ENCODE measurements at regions not wholly inside any gene's neighbourhood (a gene's known extent, or its start where the extent isn't known, plus 50 kb on each side); places are given as distances from the start of the nearest gene placed in this dataset.

- Histone ChIP-seq H3K36me3 (replicated peaks in 1 of 2; ENCODE audit: control extremely low read depth in 1 of 2, control insufficient read depth in 1 of 2, extremely low read depth in 1 of 2, insufficient read depth in 2 of 2, low read length in 1 of 2) (no peaks in the 10 kb centered on the region), H3K4me3 (ENCODE audit: control extremely low read depth in 1 of 5, extremely low read depth in 1 of 5, insufficient read depth in 1 of 5, low read depth in 2 of 5, low read length in 4 of 5) (no peak overlapping the region), H2AFZ (ENCODE audit: insufficient read depth, low read depth, low read length, poor library complexity, severe bottlenecking) (no peak overlapping the region), H4K20me1 (ENCODE audit: control insufficient read depth, insufficient read depth, low read length, poor library complexity, severe bottlenecking) (no peaks in the 10 kb centered on the region), H3K27ac (ENCODE audit: low read length in 2 of 2) (no peak overlapping the region), H3K4me1 (ENCODE audit: control insufficient read depth in 2 of 2, insufficient read depth in 2 of 2, low read length in 2 of 2) (peaks cover 6 to 11% of the 10 kb centered on the region in 2 donors), H3K9me3 (ENCODE audit: control extremely low read depth in 1 of 3, control insufficient read depth in 2 of 3, insufficient read depth in 1 of 3, low read length in 2 of 3) (peaks cover 1 to 34% (median 21%) of the 10 kb centered on the region in 3 donors), H3K9ac (ENCODE audit: low read length) (no peak overlapping the region), H3K79me2 (ENCODE audit: control insufficient read depth, insufficient read depth, low read length) (no peaks in the 10 kb centered on the region), H3K4me2 (replicated peaks; ENCODE audit: low read depth, low read length, poor library complexity, severe bottlenecking) (no peak overlapping the region), H3K27me3 (replicated peaks in 1 of 4; ENCODE audit: control extremely low read depth in 1 of 4, control insufficient read depth in 3 of 4, insufficient read depth in 4 of 4, low read length in 3 of 4) (no peaks in the 10 kb centered on the region)
- 94% methylated on average over 2 of the region's 4 CpGs for WGBS (ENCODE audit: insufficient coverage)
- no peaks in the 10 kb centered on the region for H3K27me3 Mint-ChIP-seq
- ATAC-seq (ENCODE audit: low read depth) (no peak), DNase-seq (no peak)
- POLR2A ChIA-PET = no interaction called here
- H3K4me3 Mint-ChIP-seq = no peak overlapping the region
- CTCF ChIA-PET = no interaction called here
- H3K9me3 Mint-ChIP-seq (ENCODE audit: insufficient read depth) = peaks cover 6% of the 10 kb centered on the region
- H3K4me1 Mint-ChIP-seq = peaks cover 2% of the 10 kb centered on the region
- no peak for TF ChIP-seq EZH2 (IDR thresholded peaks at IDR 0.05; ENCODE audit: borderline replicate concordance, insufficient read depth, low read depth, low read length, poor library complexity, severe bottlenecking)
- no peak for TF ChIP-seq CTCF (IDR thresholded peaks at IDR 0.05)
- intact Hi-C loops (cut with micrococcal nuclease) = no loop called here
- no peak overlapping the region for H3K27ac Mint-ChIP-seq
Measured at GRCh38 chr6:106766201-106766600, 136.8 kb downstream of the QRSL1 start.

DNA sequence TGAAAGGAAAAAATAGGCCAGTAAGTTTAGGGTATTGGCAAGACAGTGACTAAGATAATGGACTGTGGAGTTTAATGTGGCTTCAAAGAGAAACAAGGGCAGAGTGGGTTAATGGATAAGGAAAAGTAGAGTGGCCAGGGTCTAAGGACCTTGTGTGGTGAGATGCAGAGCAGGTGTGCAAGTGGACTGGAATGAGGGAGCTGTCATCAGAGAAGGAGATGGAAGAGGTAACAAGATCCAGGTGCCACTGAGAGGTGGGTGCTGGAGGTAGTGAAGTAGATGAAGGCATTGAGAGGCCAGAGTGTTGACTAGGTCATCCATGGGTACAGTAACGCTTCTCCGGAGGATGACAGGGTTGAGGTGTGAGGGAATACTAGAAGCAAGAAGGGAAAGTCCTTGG lies 136.1 kb downstream of the QRSL1 start:
- no peak for ATAC-seq (ENCODE audit: low read depth)
- Histone ChIP-seq H4K20me1 (ENCODE audit: control insufficient read depth, insufficient read depth, low read length, poor library complexity, severe bottlenecking) (no peaks in the 10 kb centered on the region), H3K27ac (ENCODE audit: low read length in 2 of 2) (no peak overlapping the region), H3K27me3 (replicated peaks in 1 of 4; ENCODE audit: control extremely low read depth in 1 of 4, control insufficient read depth in 3 of 4, insufficient read depth in 4 of 4, low read length in 3 of 4) (no peaks in the 10 kb centered on the region), H2AFZ (ENCODE audit: insufficient read depth, low read depth, low read length, poor library complexity, severe bottlenecking) (no peak overlapping the region), H3K9ac (ENCODE audit: low read length) (no peak overlapping the region), H3K4me1 (ENCODE audit: control insufficient read depth in 2 of 2, insufficient read depth in 2 of 2, low read length in 2 of 2) (peaks cover 6 to 11% of the 10 kb centered on the region in 2 donors), H3K79me2 (ENCODE audit: control insufficient read depth, insufficient read depth, low read length) (no peaks in the 10 kb centered on the region), H3K36me3 (replicated peaks in 1 of 2; ENCODE audit: control extremely low read depth in 1 of 2, control insufficient read depth in 1 of 2, extremely low read depth in 1 of 2, insufficient read depth in 2 of 2, low read length in 1 of 2) (no peaks in the 10 kb centered on the region), H3K4me2 (replicated peaks; ENCODE audit: low read depth, low read length, poor library complexity, severe bottlenecking) (no peak overlapping the region), H3K4me3 (ENCODE audit: control extremely low read depth in 1 of 5, extremely low read depth in 1 of 5, insufficient read depth in 1 of 5, low read depth in 2 of 5, low read length in 4 of 5) (no peak overlapping the region), H3K9me3 (ENCODE audit: control extremely low read depth in 1 of 3, control insufficient read depth in 2 of 3, insufficient read depth in 1 of 3, low read length in 2 of 3) (peaks cover 0 to 27% (median 16%) of the 10 kb centered on the region in 3 donors)
- CTCF ChIA-PET = no interaction called here
- intact Hi-C loops (cut with micrococcal nuclease) = no loop called here
- H3K4me3 Mint-ChIP-seq = no peak overlapping the region
- peaks cover 2% of the 10 kb centered on the region for H3K4me1 Mint-ChIP-seq
- 42% methylated on average over 2 of the region's 2 CpGs for WGBS (ENCODE audit: insufficient coverage)
- no peaks in the 10 kb centered on the region for H3K27me3 Mint-ChIP-seq
- H3K9me3 Mint-ChIP-seq (ENCODE audit: insufficient read depth) = peaks cover 4% of the 10 kb centered on the region
- no peak for DNase-seq
- POLR2A ChIA-PET = no interaction called here
- no peak for TF ChIP-seq EZH2 (IDR thresholded peaks at IDR 0.05; ENCODE audit: borderline replicate concordance, insufficient read depth, low read depth, low read length, poor library complexity, severe bottlenecking)
- no peak for TF ChIP-seq CTCF (IDR thresholded peaks at IDR 0.05)
- H3K27ac Mint-ChIP-seq = no peak overlapping the region
